Suprapubic skin (tissue), 4 donors: ENCODE measurements at regions not wholly inside any gene's neighbourhood (a gene's known extent, or its start where the extent isn't known, plus 50 kb on each side); places are given as distances from the start of the nearest gene placed in this dataset.

Experiments used
- DNase-seq, 2 donors: peaks; one replicate each; pipeline ENCODE4 v3.0.0-alpha.2; 2019; ENCODE audit warnings: low spot score in 2 of 2
- H3K27ac ChIP-seq: fragments of 200-600 bp; sonication (generic); one replicate; pipeline ENCODE4 v1.5.1; 2019
- H3K27me3 ChIP-seq: fragments of 200-600 bp; sonication (generic); one replicate; pipeline ENCODE4 v1.5.1; 2019
- H3K36me3 ChIP-seq: fragments of 200-600 bp; sonication (generic); one replicate; pipeline ENCODE4 v1.5.1; 2019
- H3K4me1 ChIP-seq: fragments of 200-600 bp; sonication (generic); one replicate; pipeline ENCODE4 v1.5.1; 2019
- H3K4me3 ChIP-seq: fragments of 200-600 bp; sonication (generic); one replicate; pipeline ENCODE4 v1.5.1; 2019; ENCODE audit warnings: mild to moderate bottlenecking
- H3K9me3 ChIP-seq: fragments of 200-600 bp; sonication (generic); one replicate; pipeline ENCODE4 v1.5.1; 2019
- CTCF ChIP-seq, 2 donors: fragments of 200-600 bp in 1 of 2; fragments of 450-650 bp in 1 of 2; sonication (generic) in 1 of 2; IDR thresholded peaks; one replicate each; pipeline ENCODE4 v1.5.1; 2016 to 2019; ENCODE audit warnings: antibody characterized with exemption in 2 of 2, mild to moderate bottlenecking in 1 of 2, moderate library complexity in 1 of 2
- EP300 ChIP-seq: sonication (generic); formaldehyde crosslinking; IDR thresholded peaks from one replicate; pipeline ENCODE4 v1.6.1; 2017; ENCODE audit warnings: antibody characterized with exemption
- POLR2A ChIP-seq, 2 donors: fragments of 450-650 bp; IDR thresholded peaks; one replicate each; pipeline ENCODE4 v1.6.1; 2017; ENCODE audit warnings: antibody characterized with exemption in 2 of 2, mild to moderate bottlenecking in 2 of 2, moderate library complexity in 2 of 2
- POLR2AphosphoS5 ChIP-seq, 3 donors: sonication (generic); formaldehyde crosslinking; IDR thresholded peaks; one replicate each; pipeline ENCODE4 v1.6.1; 2017; ENCODE audit warnings: antibody characterized with exemption in 3 of 3
- WGBS: methylation state at CpG from one replicate; pipeline ENCODE4 v1.1.5; 2018; 5-methylcytosine and 5-hydroxymethylcytosine counted together

GRCh38 chr7:153939654-153940053 lies 112.5 kb upstream of the DPP6 start:
- no peaks in the 10 kb centered on the region for H3K9me3 ChIP-seq
- peaks cover 5% of the 10 kb centered on the region for H3K4me1 ChIP-seq
- no peak overlapping the region for H3K4me3 ChIP-seq
- TF ChIP-seq POLR2A (IDR thresholded peaks at IDR 0.05) (no peak), EP300 (no peak), POLR2AphosphoS5 (IDR thresholded peaks at IDR 0.05) (no peak), CTCF (IDR thresholded peaks at IDR 0.05) (no peak)
- H3K27me3 ChIP-seq = no peaks in the 10 kb centered on the region
- no peaks in the 10 kb centered on the region for H3K36me3 ChIP-seq
- no peak for DNase-seq
- 51% methylated on average over 3 of the region's 3 CpGs for WGBS
- H3K27ac ChIP-seq = no peak overlapping the region

- DNase-seq = no peak
Observed at GRCh38 chr7:153941061-153941460, 111.1 kb upstream of the DPP6 start.

GRCh38 chr7:153942036-153942435 lies 110.2 kb upstream of the DPP6 start:
- TF ChIP-seq CTCF (IDR thresholded peaks at IDR 0.05) = no peak
- TF ChIP-seq POLR2AphosphoS5 (IDR thresholded peaks at IDR 0.05) = no peak
- TF ChIP-seq EP300 = no peak
- TF ChIP-seq POLR2A (IDR thresholded peaks at IDR 0.05) = no peak
- Histone ChIP-seq H3K9me3 (no peaks in the 10 kb centered on the region), H3K4me1 (peaks cover 5% of the 10 kb centered on the region), H3K27me3 (no peaks in the 10 kb centered on the region), H3K4me3 (no peak overlapping the region), H3K36me3 (no peaks in the 10 kb centered on the region), H3K27ac (no peak overlapping the region)
- DNase-seq = no peak
- 81% methylated on average over 7 of the region's 7 CpGs for WGBS

More at GRCh38 chr7:153941061-153941460, 111.1 kb upstream of the DPP6 start:
- no peak overlapping the region for H3K27ac ChIP-seq
- no peaks in the 10 kb centered on the region for H3K36me3 ChIP-seq
- 72% methylated on average over 5 of the region's 5 CpGs for WGBS
- no peaks in the 10 kb centered on the region for H3K9me3 ChIP-seq
- TF ChIP-seq CTCF (IDR thresholded peaks at IDR 0.05) (no peak), EP300 (no peak), POLR2AphosphoS5 (IDR thresholded peaks at IDR 0.05) (no peak), POLR2A (IDR thresholded peaks at IDR 0.05) (no peak)
- no peaks in the 10 kb centered on the region for H3K27me3 ChIP-seq
- no peak overlapping the region for H3K4me3 ChIP-seq
- H3K4me1 ChIP-seq = peaks cover 5% of the 10 kb centered on the region

- DNase-seq = no peak
- 10% methylated on average over 4 of the region's 4 CpGs for WGBS
- H3K4me3 ChIP-seq = no peak overlapping the region
- H3K4me1 ChIP-seq = peaks cover 5% of the 10 kb centered on the region
- no peaks in the 10 kb centered on the region for H3K27me3 ChIP-seq
- TF ChIP-seq CTCF (IDR thresholded peaks at IDR 0.05) (no peak), EP300 (no peak), POLR2A (IDR thresholded peaks at IDR 0.05) (no peak), POLR2AphosphoS5 (IDR thresholded peaks at IDR 0.05) (no peak)
- no peak overlapping the region for H3K27ac ChIP-seq
- H3K36me3 ChIP-seq = no peaks in the 10 kb centered on the region
- no peaks in the 10 kb centered on the region for H3K9me3 ChIP-seq
Observed at GRCh38 chr7:153943457-153943856, 108.7 kb upstream of the DPP6 start.

- Histone ChIP-seq H3K36me3 (no peaks in the 10 kb centered on the region), H3K27ac (no peak overlapping the region), H3K4me1 (peaks cover 5% of the 10 kb centered on the region), H3K27me3 (no peaks in the 10 kb centered on the region), H3K4me3 (no peak overlapping the region), H3K9me3 (no peaks in the 10 kb centered on the region)
- 51% methylated on average over 12 of the region's 12 CpGs for WGBS
- DNase-seq = no peak
- TF ChIP-seq POLR2AphosphoS5 (IDR thresholded peaks at IDR 0.05) (no peak), POLR2A (IDR thresholded peaks at IDR 0.05) (no peak), CTCF (IDR thresholded peaks at IDR 0.05) (no peak), EP300 (no peak)
Observed at GRCh38 chr7:153943861-153944260, 108.3 kb upstream of the DPP6 start.
